ENCODE measurements at regions not wholly inside any gene's neighbourhood (a gene's known extent, or its start where the extent isn't known, plus 50 kb on each side); places are given as distances from the start of the nearest gene placed in this dataset.

DNA sequence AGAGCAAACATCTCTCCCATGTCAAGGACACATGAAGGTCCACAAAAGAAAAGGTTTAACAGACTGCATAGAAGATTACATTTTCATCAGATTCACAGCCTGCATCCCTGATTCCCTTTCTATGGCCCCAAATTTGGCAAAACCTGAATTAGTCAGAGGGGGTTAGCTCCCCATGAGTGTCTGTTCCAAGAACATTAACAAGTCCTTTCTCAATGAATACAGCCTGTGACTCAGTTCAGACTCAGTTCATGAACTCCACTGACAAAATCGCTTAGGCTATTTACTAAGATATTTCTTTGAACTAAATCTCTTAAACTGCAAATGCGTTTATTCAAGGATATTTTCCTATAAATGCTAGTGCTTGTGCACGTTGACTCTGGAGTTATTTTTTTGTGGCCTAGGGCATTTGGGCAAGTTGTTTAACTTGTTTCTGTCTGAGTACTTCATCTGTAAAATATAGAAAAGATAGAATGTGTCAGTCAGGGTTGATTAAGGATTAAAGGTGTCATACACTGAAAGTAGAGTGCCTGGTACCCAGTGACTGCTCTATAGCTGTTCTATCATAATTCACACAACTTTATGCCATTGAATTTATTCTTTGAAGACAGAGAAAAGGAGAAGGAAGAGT lies 422.6 kb downstream of the HTR1B start:
- H3K4me2 ChIP-seq (ENCODE audit: low read length): no peak overlapping the region

More for the DNA sequence above, 422.6 kb downstream of the HTR1B start:
- Histone ChIP-seq H3K9me3 (ENCODE audit: control insufficient read depth in 1 of 2, insufficient read depth in 1 of 2, low read depth in 1 of 2, low read length in 2 of 2) (no peaks in the 10 kb centered on the region), H3K27ac (ENCODE audit: low read depth, low read length) (no peak overlapping the region), H2AFZ (ENCODE audit: low read depth, low read length, poor library complexity, severe bottlenecking) (no peak overlapping the region), H4K20me1 (ENCODE audit: insufficient read depth) (no peaks in the 10 kb centered on the region), H3K4me1 (ENCODE audit: control insufficient read depth in 1 of 2, insufficient read depth in 2 of 2, low read length in 2 of 2) (no peaks in the 10 kb centered on the region), H3K4me3 (replicated peaks in 1 of 2; ENCODE audit: low read depth in 1 of 2, low read length in 2 of 2) (no peak overlapping the region), H3K9ac (ENCODE audit: low read length) (no peak overlapping the region), H3K27me3 (ENCODE audit: insufficient read depth, low read length) (no peaks in the 10 kb centered on the region), H3K79me2 (ENCODE audit: insufficient read depth, low read length) (no peaks in the 10 kb centered on the region), H3K36me3 (ENCODE audit: control insufficient read depth in 1 of 2, insufficient read depth in 2 of 2, low read length in 2 of 2) (no peaks in the 10 kb centered on the region), H3K9me2 (ENCODE audit: insufficient read depth) (no peaks in the 10 kb centered on the region)
- POLR2A ChIA-PET: no interaction called here
- BruUV-seq (replicated peaks): no TSS peak
- intact Hi-C loops (cut with micrococcal nuclease): no loop called here
- TF ChIP-seq EZH2phosphoT487 (IDR thresholded peaks at IDR 0.05; ENCODE audit: borderline replicate concordance) (no peak), RAD21 (IDR thresholded peaks at IDR 0.05; ENCODE audit: low read depth) (no peak), REST (IDR thresholded peaks at IDR 0.05; ENCODE audit: low read depth) (no peak), ZFX (IDR thresholded peaks at IDR 0.05) (no peak), SRF (IDR thresholded peaks at IDR 0.05; ENCODE audit: low read depth) (no peak), YY1 (IDR thresholded peaks at IDR 0.05; ENCODE audit: extremely low read depth, insufficient replicate concordance, low read depth, low read length) (no peak), FOSL1 (IDR thresholded peaks at IDR 0.05; ENCODE audit: low read depth) (no peak), EZH2 (IDR thresholded peaks at IDR 0.05) (no peak), ELF1 (IDR thresholded peaks at IDR 0.05; ENCODE audit: borderline replicate concordance, low read depth) (no peak), CTCF (IDR thresholded peaks at IDR 0.05 in 2 of 3, conservative IDR thresholded peaks at IDR 0.05 in 1 of 3; ENCODE audit: borderline replicate concordance in 1 of 3, insufficient read depth in 1 of 3, low read depth in 2 of 3, low read length in 2 of 3) (no peak), EGR1 (IDR thresholded peaks at IDR 0.05; ENCODE audit: low read depth) (no peak), ATF3 (IDR thresholded peaks at IDR 0.05) (no peak), ZNF274 (IDR thresholded peaks at IDR 0.05; ENCODE audit: low read depth, low read length) (no peak), CBX3 (IDR thresholded peaks at IDR 0.05; ENCODE audit: low read depth) (no peak), SP1 (IDR thresholded peaks at IDR 0.05; ENCODE audit: low read depth) (no peak), JUND (IDR thresholded peaks at IDR 0.05) (no peak), POLR2AphosphoS5 (IDR thresholded peaks at IDR 0.05; ENCODE audit: low read depth, low read length) (no peak)
- TF ChIP-seq, protein P1, sequence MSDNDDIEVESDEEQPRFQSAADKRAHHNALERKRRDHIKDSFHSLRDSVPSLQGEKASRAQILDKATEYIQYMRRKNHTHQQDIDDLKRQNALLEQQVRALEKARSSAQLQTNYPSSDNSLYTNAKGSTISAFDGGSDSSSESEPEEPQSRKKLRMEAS (IDR thresholded peaks at IDR 0.05): no peak
- TF ChIP-seq, protein P2, sequence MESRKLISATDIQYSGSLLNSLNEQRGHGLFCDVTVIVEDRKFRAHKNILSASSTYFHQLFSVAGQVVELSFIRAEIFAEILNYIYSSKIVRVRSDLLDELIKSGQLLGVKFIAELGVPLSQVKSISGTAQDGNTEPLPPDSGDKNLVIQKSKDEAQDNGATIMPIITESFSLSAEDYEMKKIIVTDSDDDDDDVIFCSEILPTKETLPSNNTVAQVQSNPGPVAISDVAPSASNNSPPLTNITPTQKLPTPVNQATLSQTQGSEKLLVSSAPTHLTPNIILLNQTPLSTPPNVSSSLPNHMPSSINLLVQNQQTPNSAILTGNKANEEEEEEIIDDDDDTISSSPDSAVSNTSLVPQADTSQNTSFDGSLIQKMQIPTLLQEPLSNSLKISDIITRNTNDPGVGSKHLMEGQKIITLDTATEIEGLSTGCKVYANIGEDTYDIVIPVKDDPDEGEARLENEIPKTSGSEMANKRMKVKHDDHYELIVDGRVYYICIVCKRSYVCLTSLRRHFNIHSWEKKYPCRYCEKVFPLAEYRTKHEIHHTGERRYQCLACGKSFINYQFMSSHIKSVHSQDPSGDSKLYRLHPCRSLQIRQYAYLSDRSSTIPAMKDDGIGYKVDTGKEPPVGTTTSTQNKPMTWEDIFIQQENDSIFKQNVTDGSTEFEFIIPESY (IDR thresholded peaks at IDR 0.05; ENCODE audit: extremely low read depth, insufficient replicate concordance, low read length): no peak
- DNase-seq (ENCODE audit: low read depth, low spot score) (no peak), ATAC-seq (no peak)
- RAD21 ChIA-PET (ENCODE audit: low non-redundant PET in 1 of 2, low total read pairs in 2 of 2, uncharacterized antibody in 2 of 2, unreplicated experiment in 2 of 2): no interaction called here
- CTCF ChIA-PET: no interaction called here
